Ishikawa (cell line): ENCODE measurements at regions not wholly inside any gene's neighbourhood (a gene's known extent, or its start where the extent isn't known, plus 50 kb on each side); places are given as distances from the start of the nearest gene placed in this dataset.

ENCODE experiments used
- CREB1 ChIP-seq: IDR thresholded peaks from 2 replicates; pipeline ENCODE4 v1.6.1; 2012; ENCODE audit warnings: low read depth
- EP300 ChIP-seq: IDR thresholded peaks from 2 replicates; pipeline ENCODE4 v1.6.1; 2012; ENCODE audit warnings: borderline replicate concordance
- FOXM1 ChIP-seq: IDR thresholded peaks from 2 replicates; pipeline ENCODE4 v1.6.1; 2012; ENCODE audit warnings: low read depth, borderline replicate concordance
- MAX ChIP-seq: IDR thresholded peaks from 2 replicates; pipeline ENCODE4 v1.6.1; 2012
- NFIC ChIP-seq: IDR thresholded peaks from 2 replicates; pipeline ENCODE4 v1.6.1; 2012
- RAD21 ChIP-seq: IDR thresholded peaks from 2 replicates; pipeline ENCODE4 v1.6.1; 2012; ENCODE audit warnings: low read depth
- REST ChIP-seq: IDR thresholded peaks from 2 replicates; pipeline ENCODE4 v1.6.1; 2012; ENCODE audit warnings: low read depth, mild to moderate bottlenecking
- TAF1 ChIP-seq: IDR thresholded peaks from 2 replicates; pipeline ENCODE4 v1.6.1; 2012; ENCODE audit warnings: low read depth, mild to moderate bottlenecking
- TCF12 ChIP-seq: IDR thresholded peaks from 2 replicates; pipeline ENCODE4 v1.6.1; 2012; ENCODE audit warnings: low read depth
- TEAD4 ChIP-seq: IDR thresholded peaks from 2 replicates; pipeline ENCODE4 v1.6.1; 2012
- USF1 ChIP-seq: IDR thresholded peaks from 2 replicates; pipeline ENCODE4 v1.6.1; 2012
- YY1 ChIP-seq: IDR thresholded peaks from 2 replicates; pipeline ENCODE4 v1.6.1; 2012; ENCODE audit warnings: low read depth
- ZBTB7A ChIP-seq: IDR thresholded peaks from 2 replicates; pipeline ENCODE4 v1.6.1; 2012; ENCODE audit warnings: low read depth

- TF ChIP-seq MAX (no peak), TAF1 (no peak), EP300 (no peak), TEAD4 (no peak), YY1 (no peak), REST (no peak), FOXM1 (no peak), ZBTB7A (no peak), TCF12 (no peak), RAD21 (no peak), USF1 (no peak), NFIC (no peak), CREB1 (no peak)
These were observed 179.5 kb downstream of the REEP3 start for GRCh38 chr10:63700631-63701156.
